ENCODE measurements at regions not wholly inside any gene's neighbourhood (a gene's known extent, or its start where the extent isn't known, plus 50 kb on each side); places are given as distances from the start of the nearest gene placed in this dataset.

DNA sequence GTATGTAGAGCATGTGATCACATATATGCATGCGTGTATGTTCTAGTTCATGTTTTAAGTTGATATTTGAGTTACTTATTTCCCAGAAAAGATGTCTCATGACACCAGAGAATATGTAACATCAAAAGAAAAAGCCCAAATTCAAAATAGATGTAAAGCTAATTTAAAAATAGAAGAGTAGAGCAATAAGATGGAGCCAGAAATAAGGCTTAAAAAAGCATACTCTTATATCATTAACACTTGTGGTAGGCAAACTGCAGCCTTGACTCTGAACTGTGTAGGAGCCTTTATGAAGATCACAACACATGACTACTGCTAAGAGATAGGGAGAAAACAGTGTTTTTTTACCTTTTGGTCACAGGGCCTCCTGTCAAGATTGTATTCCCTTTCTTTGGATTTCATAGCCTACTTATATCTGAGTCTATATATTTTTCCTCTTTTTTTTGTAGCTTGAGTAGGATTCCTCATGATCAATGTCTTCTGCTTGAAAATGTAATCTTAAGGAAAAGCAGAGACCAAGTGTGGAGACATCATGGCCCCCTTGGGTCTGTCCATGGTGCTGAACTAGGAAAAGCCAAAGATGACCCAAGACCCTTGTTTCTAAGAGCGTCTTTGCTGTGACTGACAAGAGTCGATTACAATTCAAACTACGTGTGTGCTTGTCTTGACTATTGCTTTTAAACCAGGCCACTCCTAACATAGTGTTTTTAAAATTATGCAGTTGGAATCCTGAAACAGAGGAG, 390.4 kb downstream of the SHISA9 start:
- H3K4me3 ChIP-seq (ENCODE audit: low read length): no peak overlapping the region
- no peak for DNase-seq (ENCODE audit: low read depth)
- TF ChIP-seq, protein P1, sequence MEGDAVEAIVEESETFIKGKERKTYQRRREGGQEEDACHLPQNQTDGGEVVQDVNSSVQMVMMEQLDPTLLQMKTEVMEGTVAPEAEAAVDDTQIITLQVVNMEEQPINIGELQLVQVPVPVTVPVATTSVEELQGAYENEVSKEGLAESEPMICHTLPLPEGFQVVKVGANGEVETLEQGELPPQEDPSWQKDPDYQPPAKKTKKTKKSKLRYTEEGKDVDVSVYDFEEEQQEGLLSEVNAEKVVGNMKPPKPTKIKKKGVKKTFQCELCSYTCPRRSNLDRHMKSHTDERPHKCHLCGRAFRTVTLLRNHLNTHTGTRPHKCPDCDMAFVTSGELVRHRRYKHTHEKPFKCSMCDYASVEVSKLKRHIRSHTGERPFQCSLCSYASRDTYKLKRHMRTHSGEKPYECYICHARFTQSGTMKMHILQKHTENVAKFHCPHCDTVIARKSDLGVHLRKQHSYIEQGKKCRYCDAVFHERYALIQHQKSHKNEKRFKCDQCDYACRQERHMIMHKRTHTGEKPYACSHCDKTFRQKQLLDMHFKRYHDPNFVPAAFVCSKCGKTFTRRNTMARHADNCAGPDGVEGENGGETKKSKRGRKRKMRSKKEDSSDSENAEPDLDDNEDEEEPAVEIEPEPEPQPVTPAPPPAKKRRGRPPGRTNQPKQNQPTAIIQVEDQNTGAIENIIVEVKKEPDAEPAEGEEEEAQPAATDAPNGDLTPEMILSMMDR (IDR thresholded peaks at IDR 0.05; ENCODE audit: insufficient read depth, low read depth, low read length, missing control alignments): no peak

- TF ChIP-seq, protein P1 (IDR thresholded peaks at IDR 0.05; ENCODE audit: insufficient read depth, low read depth, low read length, missing control alignments): no peak
- DNase-seq (ENCODE audit: low read depth): no peak
- H3K4me3 ChIP-seq (ENCODE audit: low read length): no peak overlapping the region
Observed at GRCh38 chr16:13296206-13296605, 394.8 kb downstream of the SHISA9 start.

- H3K4me3 ChIP-seq (ENCODE audit: low read length): no peak overlapping the region
- no peak for DNase-seq (ENCODE audit: low read depth)
- TF ChIP-seq, protein P1 (IDR thresholded peaks at IDR 0.05; ENCODE audit: insufficient read depth, low read depth, low read length, missing control alignments): no peak
Observed at GRCh38 chr16:13298666-13299065, 397.3 kb downstream of the SHISA9 start.

DNA sequence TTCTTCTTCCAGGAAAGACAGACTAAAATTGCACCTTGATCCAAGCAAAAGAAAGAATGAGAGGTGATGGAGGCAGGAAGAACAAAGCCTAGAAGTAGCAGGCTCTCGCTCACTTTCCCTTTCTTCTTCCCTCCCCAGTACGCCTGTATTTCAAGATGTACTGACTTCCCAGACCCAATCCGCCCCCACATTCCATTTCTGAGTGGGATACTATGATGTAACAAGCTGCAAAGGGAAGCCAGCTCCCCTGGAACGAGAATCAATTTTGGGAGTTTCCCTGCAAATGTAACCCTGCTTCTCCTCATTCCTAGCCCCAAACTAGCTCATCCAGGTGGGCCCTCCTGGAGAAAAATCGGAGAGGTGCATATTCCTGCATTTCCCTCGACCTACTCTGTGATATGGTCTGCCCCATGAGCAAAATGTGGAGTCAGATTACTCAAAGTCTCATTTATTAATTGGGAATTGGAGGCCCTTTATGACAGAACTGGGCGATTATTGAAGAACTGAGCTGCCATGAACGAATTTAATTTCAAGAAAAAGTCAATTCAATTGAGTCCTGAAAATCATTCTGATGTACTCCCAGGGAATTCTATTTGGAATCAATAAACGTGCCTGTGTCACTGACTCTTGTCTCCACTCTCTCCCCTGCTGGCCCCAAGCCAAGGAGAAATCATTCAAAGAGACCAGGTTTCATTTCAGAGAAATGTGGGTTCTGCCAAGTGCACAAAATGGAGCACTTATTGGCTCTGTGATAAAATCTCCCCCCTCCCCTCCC, 398.9 kb downstream of the SHISA9 start:
- DNase-seq (ENCODE audit: low read depth): no peak
- H3K4me3 ChIP-seq (ENCODE audit: low read length): no peak overlapping the region
- TF ChIP-seq, protein P1 (IDR thresholded peaks at IDR 0.05; ENCODE audit: insufficient read depth, low read depth, low read length, missing control alignments): no peak

DNA sequence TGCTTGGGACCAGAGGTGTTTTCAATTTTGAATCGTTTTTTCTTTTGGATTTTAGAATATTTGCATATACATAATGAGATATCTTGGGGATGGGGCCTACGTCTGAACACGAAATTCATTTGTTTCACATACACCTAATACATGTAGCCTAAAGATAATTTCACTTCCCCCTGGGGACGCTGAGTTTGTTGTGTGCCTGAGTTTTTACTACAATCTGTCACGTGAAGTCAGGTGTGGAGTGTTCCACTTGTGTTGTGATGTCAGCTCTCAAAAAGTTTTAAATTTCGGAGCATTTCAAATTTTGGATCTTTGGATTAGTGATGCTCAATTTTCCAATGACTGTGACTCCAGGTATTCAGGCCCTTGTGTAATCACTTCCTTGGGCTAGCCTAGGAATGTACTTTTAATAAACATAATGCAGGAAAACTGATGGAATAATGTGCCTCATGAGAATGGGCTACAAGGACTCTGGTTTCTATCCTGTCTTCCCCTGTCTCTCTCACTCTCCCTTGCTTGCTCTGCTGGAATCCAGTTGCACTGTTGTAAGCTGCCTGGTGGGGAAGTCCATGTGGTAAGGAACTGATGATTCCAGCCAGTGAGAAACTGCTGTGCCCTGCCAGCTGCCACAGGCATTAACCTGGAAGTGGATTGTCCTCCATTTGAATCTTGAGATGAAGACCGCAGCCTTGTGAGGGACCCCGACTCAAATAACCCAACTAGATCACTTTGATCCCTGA, 403.8 kb downstream of the SHISA9 start:
- TF ChIP-seq, protein P1 (IDR thresholded peaks at IDR 0.05; ENCODE audit: insufficient read depth, low read depth, low read length, missing control alignments): no peak
- DNase-seq (ENCODE audit: low read depth): no peak
- H3K4me3 ChIP-seq (ENCODE audit: low read length): no peak overlapping the region

DNA sequence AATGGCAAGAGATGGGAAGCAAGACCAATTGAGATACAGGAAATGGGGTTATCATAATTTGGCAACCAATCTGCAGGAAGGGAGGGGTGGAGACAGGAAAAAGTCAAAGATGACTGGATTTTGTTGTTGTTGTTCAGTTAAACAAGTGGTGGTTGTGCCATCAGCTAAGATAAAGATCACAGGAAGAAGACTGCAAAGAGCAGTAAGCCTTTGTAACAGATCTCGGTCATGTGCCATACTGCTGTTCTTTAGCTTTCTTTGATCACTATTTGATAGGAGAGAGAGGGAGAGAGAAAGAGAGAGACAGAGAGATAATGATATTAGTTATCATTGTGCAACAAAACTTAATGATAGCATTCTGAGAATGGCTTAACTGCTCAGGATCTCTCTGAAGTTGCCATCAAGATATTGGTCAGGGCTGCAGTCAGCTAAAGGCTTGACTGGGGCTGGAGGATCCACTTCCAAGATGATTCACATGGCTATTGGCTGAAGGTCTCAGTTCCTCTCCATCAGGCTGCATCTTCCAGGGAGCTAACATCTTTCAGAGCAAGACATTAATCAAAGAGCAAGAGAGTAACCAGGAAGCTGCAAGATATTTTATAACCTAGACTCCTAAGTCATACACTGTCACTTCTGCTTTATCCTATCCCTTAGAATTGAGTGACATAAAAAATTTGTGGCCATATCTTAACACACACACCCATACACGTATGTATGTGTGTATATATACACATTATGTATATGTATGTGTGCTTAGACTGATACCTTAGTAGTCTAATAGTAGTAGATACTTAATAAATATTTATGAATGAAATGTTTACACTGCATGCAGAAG, 405.0 kb downstream of the SHISA9 start:
- no peak for DNase-seq (ENCODE audit: low read depth)
- no peak overlapping the region for H3K4me3 ChIP-seq (ENCODE audit: low read length)
- TF ChIP-seq, protein P1 (IDR thresholded peaks at IDR 0.05; ENCODE audit: insufficient read depth, low read depth, low read length, missing control alignments): no peak
